GM18868 (cell line): ENCODE measurements at regions not wholly inside any gene's neighbourhood (a gene's known extent, or its start where the extent isn't known, plus 50 kb on each side); places are given as distances from the start of the nearest gene placed in this dataset.

ENCODE experiments used
- ATAC-seq: cut with Tn5 transposase; IDR thresholded peaks from one replicate; pipeline ENCODE4 v1.9.1; 2021; ENCODE audit warnings: mild to moderate bottlenecking, moderate library complexity; ENCODE audit not compliant: unreplicated experiment

DNA sequence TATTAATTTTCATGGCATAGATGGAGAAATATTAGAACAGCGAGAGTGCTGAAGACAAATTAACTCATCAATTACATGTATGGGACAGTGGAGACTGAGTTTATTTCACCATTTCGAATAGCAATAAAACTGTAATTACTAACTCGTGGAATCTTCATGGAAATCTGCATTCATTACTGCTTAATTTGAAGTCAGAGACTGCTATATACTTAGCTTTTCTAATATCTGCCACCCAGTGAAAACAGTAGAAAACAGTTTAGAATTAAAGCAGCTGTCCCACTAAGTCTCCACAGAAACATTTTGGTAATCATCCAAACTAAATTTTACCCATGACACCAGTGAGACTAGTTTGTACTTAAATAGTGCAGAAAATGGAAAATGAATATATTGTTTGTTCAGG lies 56.8 kb downstream of the IZUMO3 start:
- no peak for ATAC-seq

DNA sequence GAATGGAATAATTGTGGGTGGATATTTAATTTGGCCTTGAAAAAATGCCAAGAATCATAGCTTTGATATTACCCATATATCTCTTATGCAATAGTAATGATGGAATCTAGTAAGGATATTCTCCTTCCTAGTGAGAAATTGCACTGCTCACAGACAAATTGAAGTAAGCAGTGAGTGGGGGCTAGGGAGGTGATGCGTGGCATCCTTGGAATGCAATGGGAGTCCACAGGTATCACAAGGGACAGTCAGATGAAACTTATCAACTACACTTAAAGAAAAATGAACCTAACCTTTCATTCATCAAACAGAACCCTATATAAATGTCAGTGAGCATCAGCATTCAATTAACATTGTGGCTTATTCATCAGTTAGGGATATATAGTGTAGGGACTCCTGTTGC lies 57.8 kb downstream of the IZUMO3 start:
- no peak for ATAC-seq

DNA sequence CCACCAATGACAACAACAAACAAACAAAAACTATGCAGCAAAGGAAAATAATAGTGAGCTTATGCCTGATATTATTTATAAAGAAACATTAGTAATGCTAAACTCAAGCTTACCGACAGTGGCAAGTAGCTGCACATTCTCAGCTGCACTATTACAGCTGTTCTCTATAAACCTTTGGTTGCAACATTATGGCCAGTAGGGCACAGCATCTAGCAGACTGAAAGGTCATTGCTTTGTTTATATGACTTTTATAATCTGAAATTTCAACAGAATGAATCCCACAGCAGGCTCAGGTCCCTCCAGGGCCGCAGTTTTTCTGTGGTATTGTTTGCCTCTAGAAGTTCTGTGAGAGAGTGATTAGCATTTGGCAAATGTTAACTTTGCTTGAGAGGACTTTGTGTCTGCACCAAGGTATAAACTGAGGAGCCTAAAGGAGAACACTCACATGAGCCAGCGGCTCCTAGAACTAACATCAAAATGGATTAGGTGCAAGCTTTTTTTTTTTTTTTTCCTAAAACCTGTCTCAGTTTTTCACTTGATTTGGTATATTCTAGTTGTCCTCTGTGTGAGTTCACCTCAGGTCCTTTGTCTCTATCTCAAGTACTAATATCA lies 58.3 kb downstream of the IZUMO3 start:
- ATAC-seq, result no peak

DNA sequence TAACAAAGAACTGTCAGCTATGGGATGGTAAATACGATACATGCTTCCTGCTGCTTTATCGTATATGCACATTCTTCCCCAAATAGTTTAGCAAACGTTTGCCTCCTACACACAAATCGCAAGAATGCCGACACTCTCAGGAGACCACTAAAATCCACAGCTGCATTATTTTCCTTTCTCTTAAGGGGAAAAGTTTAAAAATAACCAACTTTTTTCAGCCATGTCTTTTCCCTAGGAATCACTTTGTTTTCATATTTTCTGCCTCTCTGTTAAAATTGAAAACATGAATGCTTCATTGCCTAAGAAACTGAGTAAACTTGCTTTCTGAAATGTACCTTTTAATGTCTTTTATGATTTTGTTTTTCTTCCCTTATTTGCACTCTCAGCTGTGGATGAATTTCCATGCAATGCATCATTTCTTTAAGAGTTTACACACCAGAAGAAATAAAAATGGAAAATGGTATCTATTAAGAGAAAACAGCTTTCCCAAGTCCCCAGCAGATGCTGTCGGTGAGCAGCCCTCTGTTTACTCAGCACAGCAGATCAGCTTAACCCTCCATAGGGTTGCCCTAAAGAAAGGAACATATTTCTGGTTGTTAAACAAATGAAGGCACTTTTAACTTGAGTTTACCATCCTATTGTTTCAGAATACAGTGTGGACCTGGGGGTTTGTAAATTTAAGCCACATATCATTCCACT lies 66.2 kb downstream of the IZUMO3 start:
- no peak for ATAC-seq

DNA sequence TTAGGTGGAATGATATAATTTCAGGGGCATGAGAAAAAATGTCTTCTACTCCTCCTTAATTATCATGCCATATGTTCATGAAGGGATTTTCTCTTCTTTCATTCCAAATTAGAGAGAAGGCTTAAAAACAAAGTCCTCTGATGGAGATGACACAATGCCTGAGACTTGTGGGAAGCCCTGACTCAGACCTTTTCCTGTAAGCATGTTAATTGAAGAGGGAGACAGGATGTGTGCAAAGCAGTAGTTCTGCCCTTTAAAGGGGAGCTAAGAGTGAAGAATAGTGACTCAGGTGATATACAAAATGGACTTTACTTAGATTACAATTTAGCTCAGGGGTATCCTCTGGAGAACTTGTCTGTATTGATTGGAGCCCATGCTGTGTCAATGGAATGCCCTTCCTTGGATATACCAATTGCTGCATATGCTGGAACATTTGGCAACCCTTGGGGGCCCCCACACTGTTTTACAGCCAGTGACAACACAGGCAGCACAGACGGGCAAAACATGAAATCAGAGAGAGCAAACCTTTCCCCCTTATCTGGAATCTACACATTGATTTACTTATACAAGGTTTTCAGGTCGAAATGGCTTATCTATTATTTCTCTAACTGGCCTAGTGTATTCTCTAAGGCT lies 81.3 kb downstream of the IZUMO3 start:
- ATAC-seq, result no peak

DNA sequence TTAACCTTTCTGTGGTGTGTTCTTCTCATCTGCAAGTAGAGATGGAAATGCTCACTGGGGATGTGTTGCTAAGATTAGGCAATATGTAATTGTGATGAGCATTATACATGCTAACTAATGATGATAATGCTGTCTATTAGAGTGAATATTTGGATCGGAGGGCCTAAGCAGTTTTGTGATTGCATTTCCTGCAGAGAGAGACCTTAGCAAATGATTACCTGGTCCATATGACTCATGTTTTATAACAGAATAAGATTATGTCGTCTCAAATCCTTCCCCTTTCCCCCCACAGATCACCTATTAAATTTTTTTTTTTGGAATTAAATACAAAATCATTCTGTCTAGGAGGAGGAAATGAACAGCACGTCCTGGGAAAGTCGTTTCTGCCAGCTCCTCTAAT lies 82.7 kb downstream of the IZUMO3 start:
- ATAC-seq, result no peak

DNA sequence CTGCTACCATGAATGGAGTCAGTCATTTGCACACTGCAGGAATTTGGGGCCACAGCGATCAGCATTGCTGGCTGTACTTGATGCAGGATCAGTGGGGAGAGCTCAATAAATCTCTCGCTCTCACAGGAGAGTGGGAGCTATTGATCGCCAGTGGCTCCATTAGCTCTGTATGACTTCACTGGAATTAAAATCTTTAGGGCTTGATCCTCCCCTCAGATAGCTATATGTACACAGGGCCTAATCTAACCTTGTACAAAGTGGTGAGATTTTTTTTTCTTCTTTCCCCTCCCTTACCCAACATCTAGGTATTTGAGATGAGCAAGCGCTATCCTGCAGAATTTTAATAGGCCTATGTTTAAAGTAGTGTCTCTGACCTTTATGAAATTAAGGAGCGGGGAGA lies 84.9 kb downstream of the IZUMO3 start:
- ATAC-seq, result no peak

DNA sequence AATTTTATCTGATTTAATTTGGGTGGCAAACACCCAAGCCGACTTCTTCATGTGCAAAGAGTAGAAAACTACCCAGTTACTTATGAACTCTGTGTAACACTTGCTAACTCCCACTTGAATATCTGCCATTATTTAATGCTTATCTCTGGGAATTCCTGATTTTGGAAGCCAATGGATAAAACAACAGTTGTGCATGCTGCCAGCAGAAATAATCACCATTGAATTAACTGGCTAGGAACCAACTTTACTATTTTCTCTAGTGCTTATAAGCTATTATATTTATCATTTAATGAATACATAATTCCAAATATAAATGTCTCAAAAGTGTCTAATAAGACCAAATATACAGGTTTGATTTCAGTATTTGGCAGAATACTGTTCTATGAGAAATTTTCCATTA lies 85.7 kb downstream of the IZUMO3 start:
- ATAC-seq, result no peak

DNA sequence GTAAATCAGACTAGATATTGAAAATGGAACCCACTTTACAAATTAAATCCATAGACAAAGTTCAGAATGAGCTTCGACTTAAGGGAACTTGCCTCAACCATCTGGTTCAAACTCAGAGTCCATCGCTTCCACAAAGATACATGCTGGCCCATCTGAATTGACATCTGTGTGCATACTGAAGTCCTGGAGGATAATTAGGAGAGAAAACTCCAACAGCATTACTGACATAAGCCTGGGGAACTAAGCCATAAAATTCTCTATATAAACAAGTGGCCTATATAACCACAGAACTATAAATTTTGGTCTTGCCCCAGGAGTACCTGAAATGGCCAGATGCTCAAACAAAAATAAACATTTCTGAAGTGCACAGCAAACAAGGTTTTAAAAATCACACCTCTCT lies 94.4 kb downstream of the IZUMO3 start:
- no peak for ATAC-seq

DNA sequence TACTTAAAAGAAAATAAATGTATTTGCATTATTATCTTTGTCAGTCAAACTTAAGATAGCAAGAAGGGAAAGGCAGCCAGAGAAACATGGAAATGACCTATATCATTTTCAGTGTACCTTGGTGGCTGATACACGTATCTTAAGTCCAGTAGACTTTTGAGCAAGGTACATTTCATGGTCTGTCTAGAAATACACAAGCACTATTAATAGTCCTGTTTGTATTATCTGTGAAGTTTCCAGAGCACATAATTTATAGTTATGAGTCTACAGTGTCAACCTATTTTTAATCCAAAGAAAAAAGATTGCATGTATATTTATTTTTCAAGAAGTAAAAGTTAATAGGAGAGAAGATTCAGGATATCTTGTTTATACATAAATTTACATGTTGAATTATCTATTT lies 95.7 kb downstream of the IZUMO3 start:
- no peak for ATAC-seq

DNA sequence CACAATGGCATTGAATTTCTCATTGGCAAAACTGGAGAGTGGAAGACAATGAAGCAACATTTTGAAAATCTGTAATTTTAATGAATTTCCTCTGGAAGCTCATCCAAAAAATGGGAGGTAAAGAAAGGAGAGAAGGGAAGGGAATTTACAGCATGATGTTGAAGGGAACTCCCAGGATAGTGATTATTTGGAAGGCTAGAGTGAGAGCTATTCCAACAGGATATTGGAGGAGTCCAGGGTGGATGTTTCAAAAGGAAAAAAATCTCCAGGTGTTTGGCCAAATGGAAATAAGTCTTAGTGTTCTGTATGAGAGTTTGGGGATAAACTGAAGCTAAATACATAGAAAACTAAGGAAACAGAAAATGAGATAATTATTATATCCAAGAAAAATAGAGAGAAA lies 106.2 kb downstream of the IZUMO3 start:
- ATAC-seq, result no peak

DNA sequence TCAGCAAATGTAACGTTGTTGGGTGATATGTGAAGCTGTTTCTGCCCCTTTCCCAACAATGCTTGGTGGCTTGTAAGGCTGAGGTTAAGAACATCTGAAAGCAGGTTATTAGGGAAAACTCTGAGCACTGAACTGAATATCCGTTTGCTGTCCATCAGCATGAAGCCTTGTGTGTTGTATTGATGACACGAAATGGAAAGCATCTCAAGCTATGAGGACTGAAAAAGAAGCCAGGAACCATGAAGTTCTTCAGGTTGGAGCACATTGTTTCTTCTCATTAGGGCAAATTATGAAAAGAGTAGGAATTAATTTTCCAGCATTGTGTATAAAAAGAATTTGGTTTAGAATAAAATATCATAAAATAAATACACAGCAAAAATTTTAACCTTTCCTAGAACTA lies 106.8 kb downstream of the IZUMO3 start:
- no peak for ATAC-seq

DNA sequence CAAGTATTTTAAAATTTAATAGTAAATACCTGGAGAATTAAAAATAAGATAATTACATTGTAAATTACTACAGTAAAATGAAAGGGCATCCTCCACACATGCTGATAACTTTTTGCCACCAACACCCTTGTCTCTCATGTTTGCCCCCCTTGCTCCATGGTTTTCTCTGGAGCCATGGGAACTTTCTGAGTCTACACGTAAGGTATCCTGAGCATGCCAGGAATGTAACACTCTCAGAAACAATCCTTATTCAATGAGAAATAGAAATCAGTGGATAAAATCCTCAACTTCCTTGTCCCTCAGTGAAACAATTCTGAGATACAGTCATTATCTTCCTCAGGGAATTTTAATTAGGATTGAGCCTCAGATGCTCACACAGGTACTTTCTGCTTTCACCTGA lies 108.9 kb downstream of the IZUMO3 start:
- ATAC-seq, result no peak

DNA sequence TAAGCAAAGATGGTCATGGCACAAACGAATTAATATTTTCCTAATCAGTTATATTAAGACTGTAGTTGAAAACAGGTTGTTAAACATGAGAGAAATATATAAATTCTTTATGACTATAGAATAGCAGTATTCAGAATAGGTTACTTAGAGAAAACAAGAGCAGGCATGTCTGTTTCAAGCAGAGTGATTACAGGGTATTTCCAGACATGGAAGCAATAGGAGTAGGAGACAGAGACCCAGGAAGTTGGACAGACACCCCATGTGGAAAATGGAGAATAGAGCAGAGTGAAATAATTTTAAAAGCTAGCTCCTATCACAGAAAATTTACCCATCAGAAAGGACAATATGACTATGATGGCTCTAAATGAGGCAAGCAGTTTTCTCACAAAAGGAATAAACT lies 111.5 kb downstream of the IZUMO3 start:
- no peak for ATAC-seq

DNA sequence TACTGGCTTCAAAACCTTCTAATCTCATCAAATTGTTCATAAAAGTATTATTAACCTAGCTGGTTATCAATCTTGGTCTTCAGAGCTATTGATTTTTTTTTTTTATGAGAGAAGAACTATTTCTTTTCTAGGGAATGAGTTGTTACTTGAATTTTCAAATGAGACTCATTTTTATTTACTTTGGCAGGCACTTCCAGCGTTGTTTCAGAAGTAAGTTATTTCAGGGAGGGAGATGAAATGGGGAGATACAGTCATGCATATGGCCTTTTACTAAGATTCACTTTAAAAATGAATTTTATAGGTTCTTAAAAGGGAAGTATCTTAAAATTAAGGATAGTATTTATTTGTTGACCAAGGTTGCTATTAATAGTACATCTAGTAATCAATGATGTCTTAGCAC lies 129.6 kb downstream of the IZUMO3 start:
- ATAC-seq, result no peak

DNA sequence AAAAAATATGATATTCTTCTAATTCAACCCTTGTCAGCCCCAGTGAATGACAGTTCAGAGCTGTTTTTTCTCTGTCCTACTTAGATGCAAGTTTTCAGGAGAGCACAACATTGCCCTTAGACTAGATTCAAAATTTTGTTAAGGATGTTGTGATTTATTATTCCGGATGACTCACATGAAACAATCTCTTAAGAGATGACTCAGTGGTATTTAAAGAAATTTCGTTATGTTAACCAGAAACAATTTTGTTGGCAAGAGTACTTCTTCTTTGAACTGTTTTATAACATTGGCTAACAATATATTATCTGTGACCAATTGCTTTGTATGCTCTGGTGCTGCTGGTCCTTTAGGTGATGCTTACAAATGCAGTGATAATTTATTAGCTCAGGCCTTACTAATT lies 132.0 kb downstream of the IZUMO3 start:
- ATAC-seq, result no peak

DNA sequence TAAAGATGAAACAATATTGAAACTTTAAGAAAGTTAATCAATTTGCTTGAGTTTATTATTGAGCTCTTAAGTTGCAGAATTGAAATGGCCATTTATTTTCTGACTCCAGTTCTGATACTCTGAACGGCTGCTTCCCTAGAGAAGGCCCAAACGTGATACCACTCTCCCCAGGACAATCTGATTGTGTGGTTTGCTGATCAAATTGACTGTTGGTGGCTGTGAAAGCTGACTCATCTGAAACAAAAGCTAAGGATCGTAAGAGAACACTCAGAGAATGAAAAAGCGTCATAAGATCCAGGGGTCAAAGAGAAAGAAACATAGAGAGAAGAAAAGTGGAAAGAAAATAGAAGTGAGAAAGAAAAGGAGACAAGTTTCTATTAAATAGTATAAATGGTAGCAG lies 147.2 kb downstream of the IZUMO3 start:
- no peak for ATAC-seq

DNA sequence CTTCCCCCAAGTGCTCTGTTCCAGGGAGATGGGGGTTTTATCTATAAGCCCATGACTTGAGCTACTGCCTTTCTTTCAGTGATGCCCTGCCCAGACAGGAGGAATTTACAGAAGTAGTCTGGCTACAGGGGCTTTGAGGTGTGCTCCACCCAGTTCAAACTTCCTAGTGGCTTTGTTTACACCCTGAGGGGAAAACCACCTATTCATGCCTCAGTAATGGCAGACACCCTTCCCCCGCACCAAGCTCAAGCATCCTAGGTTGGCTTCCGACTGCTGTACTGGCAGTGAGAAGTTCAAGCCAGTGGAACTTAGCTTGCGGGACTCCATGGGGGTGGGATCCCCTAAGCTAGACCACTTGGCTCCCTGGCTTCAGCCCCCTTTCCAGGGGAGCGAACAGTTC lies 154.6 kb downstream of the IZUMO3 start:
- ATAC-seq, result no peak

DNA sequence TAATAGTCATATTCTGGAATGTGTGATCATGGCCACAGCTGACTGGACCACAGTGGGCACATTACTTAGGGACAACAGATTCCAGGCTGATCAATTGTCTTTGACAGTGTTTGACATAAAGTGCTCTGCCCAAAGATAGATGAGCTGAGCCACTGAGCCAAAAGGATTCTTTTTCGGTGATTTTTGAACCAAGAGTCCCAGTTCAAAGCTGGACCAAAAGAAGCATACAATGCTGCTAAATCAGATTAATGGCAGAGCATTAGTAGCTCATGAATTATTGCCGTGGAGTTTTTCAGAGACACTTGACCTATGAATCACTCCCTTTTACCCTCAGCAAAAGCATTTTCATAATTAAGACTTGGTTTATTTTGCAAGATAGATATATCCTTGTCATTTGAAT lies 160.6 kb downstream of the IZUMO3 start:
- no peak for ATAC-seq

DNA sequence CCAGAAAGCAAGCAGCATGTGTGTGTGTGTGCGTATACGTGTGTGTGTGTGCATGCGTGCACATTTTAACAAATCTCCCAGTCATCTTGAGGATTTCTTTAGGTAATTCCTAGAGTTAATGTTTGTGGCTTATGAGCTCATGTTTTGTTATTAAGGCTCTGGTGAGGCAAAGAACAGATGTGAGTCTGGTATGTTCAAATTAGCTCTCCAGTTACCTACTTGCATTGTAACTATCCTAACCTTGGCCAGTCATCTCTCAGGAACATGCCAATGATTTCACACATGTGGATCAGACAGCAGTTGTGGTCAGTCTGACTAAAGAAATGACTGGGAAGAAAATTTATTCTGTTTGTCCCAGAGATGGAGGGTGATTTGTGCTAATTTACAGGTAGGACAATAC lies 163.1 kb downstream of the IZUMO3 start:
- no peak for ATAC-seq

DNA sequence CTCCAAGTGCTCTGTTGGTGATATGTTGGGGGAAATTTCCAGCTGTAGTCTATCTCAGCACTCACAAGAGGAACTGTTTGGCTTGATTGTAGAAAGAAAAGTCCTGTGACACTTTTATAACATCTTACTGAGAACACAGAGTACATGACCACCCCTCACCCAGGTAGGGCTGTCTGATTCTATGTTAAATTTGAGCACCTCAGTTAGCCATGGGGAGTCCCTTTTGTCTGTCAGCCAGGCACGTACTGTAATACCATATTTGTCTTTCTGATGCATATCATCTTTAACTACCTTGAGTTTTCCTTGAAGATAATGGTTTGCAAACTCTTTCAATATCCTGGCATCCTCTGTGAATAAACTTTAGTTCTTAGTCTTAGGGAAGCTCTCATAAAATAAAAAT lies 164.5 kb downstream of the IZUMO3 start:
- ATAC-seq, result no peak

DNA sequence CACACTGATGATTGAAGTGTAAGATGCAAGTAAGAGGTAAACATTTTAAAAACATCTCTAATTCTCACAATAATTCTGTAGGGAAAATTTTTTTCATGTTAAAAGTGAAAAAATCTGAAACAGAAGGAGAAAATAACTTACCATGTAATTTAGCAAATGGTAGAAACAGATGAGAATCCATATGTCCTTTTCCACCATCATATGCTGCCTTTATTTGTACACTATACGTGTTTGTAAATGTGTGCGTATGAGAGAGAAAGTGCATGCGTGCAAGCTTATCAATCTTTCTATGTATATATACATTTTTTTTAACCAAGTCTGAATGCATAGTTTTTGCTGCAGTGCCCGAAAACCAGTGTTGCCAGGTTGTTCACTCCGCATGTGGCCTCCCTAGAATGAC lies 186.7 kb downstream of the IZUMO3 start:
- no peak for ATAC-seq

DNA sequence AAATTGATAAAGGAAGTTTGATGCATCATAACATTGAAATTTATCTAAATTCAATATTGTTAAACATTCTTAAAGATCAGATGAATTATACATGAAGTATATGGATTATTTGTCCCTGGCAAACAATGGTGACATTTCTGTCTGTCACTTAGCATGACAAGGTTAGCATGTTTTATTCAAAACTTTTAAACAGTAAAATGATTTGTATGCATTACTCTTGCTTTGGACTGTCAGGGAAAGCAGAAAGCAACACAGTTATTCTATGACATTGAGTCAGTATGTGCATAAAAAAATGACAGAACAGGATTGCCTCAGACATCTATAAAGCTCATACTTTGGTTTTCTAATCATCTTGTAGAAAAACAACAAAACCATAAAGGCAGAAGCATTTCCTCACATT lies 193.7 kb downstream of the IZUMO3 start:
- ATAC-seq, result no peak
